Endothelial cell of umbilical vein (primary cell): ENCODE measurements at regions not wholly inside any gene's neighbourhood (a gene's known extent, or its start where the extent isn't known, plus 50 kb on each side); places are given as distances from the start of the nearest gene placed in this dataset.

Source experiments
- BruUV-seq: library from RNA; stranded (reverse); fragments of 400-500 nt; replicated peaks from 2 replicates; lab custom pipeline; 2021; lab: Mats Ljungman, UMichigan
- CTCF ChIA-PET: fragments of 300-600, 350-600 bp; sonication (Branson Sonifier 250); formaldehyde crosslinking; loops from one replicate; lab custom pipeline; 2021; ENCODE audit warnings: antibody characterized with exemption, inconsistent platforms; lab: Charles Lee
- POLR2A ChIA-PET: fragments of 300-600, 350-600 bp; sonication (Branson Sonifier 250); formaldehyde crosslinking; loops from one replicate; lab custom pipeline; 2021; ENCODE audit warnings: antibody characterized with exemption, inconsistent platforms; lab: Charles Lee
- DNase-seq: peaks from one replicate; pipeline ENCODE4 v3.0.0-alpha.2; 2011; ENCODE audit warnings: low read depth, low spot score
- FAIRE-seq: peaks from 2 replicates; lab custom pipeline; 2011; peaks lifted over from hg19 to GRCh38; lab: Jason Lieb, UNC
- H2AFZ ChIP-seq: 2 replicates; pipeline ENCODE4 v1.6.0; 2012; ENCODE audit warnings: low read depth, low read length, control low read depth, inconsistent platforms
- H3K27ac ChIP-seq: 2 replicates; pipeline ENCODE4 v1.5.1; 2011; ENCODE audit warnings: low read depth, mild to moderate bottlenecking, control low read depth, low read length, moderate library complexity; ENCODE audit not compliant: insufficient read depth
- H3K27me3 ChIP-seq, 2 experiments: 2 replicates each; pipeline versions ENCODE4 v1.6.0 to v1.6.1; 2011; ENCODE audit warnings: low read length in 2 of 2, mixed read lengths in 1 of 2; ENCODE audit not compliant: control insufficient read depth in 2 of 2, insufficient read depth in 2 of 2
- H3K36me3 ChIP-seq, 2 experiments: 2 replicates in 1 of 2; 3 replicates in 1 of 2; pipeline ENCODE4 v1.5.1; 2011; ENCODE audit warnings: low read length in 2 of 2, mild to moderate bottlenecking in 1 of 2, moderate library complexity in 1 of 2; ENCODE audit not compliant: control insufficient read depth in 2 of 2, insufficient read depth in 2 of 2; ENCODE audit errors: extremely low read depth in 1 of 2
- H3K4me1 ChIP-seq: 3 replicates; pipeline ENCODE4 v1.5.1; 2011; ENCODE audit warnings: mild to moderate bottlenecking, low read length; ENCODE audit not compliant: control insufficient read depth, insufficient read depth; ENCODE audit errors: extremely low read depth
- H3K4me2 ChIP-seq: 2 replicates; pipeline ENCODE4 v1.6.1; 2011; ENCODE audit warnings: low read length, control low read depth, mixed read lengths; ENCODE audit not compliant: insufficient read depth
- H3K4me3 ChIP-seq, 3 experiments: fragments of 200-600 bp in 1 of 3; sonication (generic), shearing (Covaris generic) in 1 of 3; replicated peaks in 1 of 3; 2 replicates each; pipeline ENCODE4 v1.5.1; 2011 to 2016; ENCODE audit warnings: control low read depth in 3 of 3, low read length in 3 of 3, mild to moderate bottlenecking in 2 of 3, inconsistent platforms in 1 of 3, low read depth in 1 of 3, moderate library complexity in 1 of 3; ENCODE audit not compliant: insufficient read depth in 1 of 3
- H3K79me2 ChIP-seq: 2 replicates; pipeline ENCODE4 v1.6.0; 2012; ENCODE audit warnings: low read length, inconsistent platforms; ENCODE audit not compliant: control insufficient read depth, insufficient read depth
- H3K9ac ChIP-seq: replicated peaks from 2 replicates; pipeline ENCODE3; 2011; ENCODE audit warnings: low read length, control low read depth; ENCODE audit not compliant: insufficient read depth; ENCODE audit errors: extremely low read depth
- H3K9me1 ChIP-seq: replicated peaks from 3 replicates; pipeline ENCODE4 v1.6.0; 2011; ENCODE audit warnings: mild to moderate bottlenecking, low read length; ENCODE audit not compliant: control insufficient read depth, insufficient read depth; ENCODE audit errors: extremely low read depth
- H3K9me3 ChIP-seq: replicated peaks from 2 replicates; pipeline ENCODE4 v1.5.1; 2012; ENCODE audit warnings: low read length, inconsistent platforms; ENCODE audit not compliant: control insufficient read depth, insufficient read depth
- H4K20me1 ChIP-seq: replicated peaks from 2 replicates; pipeline ENCODE3; 2011; ENCODE audit warnings: mild to moderate bottlenecking, low read length; ENCODE audit not compliant: control insufficient read depth, insufficient read depth; ENCODE audit errors: extremely low read depth
- CTCF ChIP-seq, 2 donors: IDR thresholded peaks; 1 replicate in 1 of 2; 2 replicates in 1 of 2; pipeline ENCODE4 v1.5.1; 2011; ENCODE audit warnings: low read length in 2 of 2, mild to moderate bottlenecking in 2 of 2, moderate library complexity in 2 of 2, control low read depth in 1 of 2, inconsistent platforms in 1 of 2, low read depth in 1 of 2; ENCODE audit not compliant: insufficient read depth in 1 of 2; ENCODE audit errors: extremely low read depth in 1 of 2
- EZH2 ChIP-seq: IDR thresholded peaks from 2 replicates; pipeline ENCODE4 v1.6.1; 2012; ENCODE audit warnings: borderline replicate concordance, low read depth, mild to moderate bottlenecking, moderate library complexity, low read length, inconsistent platforms; ENCODE audit not compliant: severe bottlenecking
- FOS ChIP-seq: IDR thresholded peaks from 2 replicates; pipeline ENCODE4 v1.6.1; 2011; ENCODE audit warnings: mild to moderate bottlenecking, low read length, moderate library complexity, borderline replicate concordance; ENCODE audit not compliant: insufficient read depth
- JUN ChIP-seq: IDR thresholded peaks from 2 replicates; pipeline ENCODE4 v1.6.1; 2011; ENCODE audit warnings: borderline replicate concordance, low read depth; ENCODE audit not compliant: insufficient read length, insufficient read depth
- MAX ChIP-seq: IDR thresholded peaks from 2 replicates; pipeline ENCODE4 v1.6.1; 2011; ENCODE audit not compliant: insufficient read depth, insufficient read length
- MYC ChIP-seq: IDR thresholded peaks from one replicate; pipeline ENCODE4 v1.6.1; 2011; ENCODE audit warnings: mild to moderate bottlenecking, low read depth, low read length
- POLR2A ChIP-seq: IDR thresholded peaks from 2 replicates; pipeline ENCODE4 v1.6.1; 2012; ENCODE audit warnings: low read depth, mild to moderate bottlenecking, control low read depth, low read length
- POLR2AphosphoS5 ChIP-seq: IDR thresholded peaks from 2 replicates; pipeline ENCODE4 v1.6.1; 2012; ENCODE audit warnings: low read depth, mild to moderate bottlenecking, control low read depth, low read length, moderate library complexity; ENCODE audit not compliant: insufficient read depth
- dilution Hi-C: fragments of 300-500 bp; cut with MboI; formaldehyde crosslinking; loops from one replicate; pipeline ENCODE4 v1.15.0; 2019; ENCODE audit warnings: low sequenced_read_pairs; ENCODE audit not compliant: extremely low pct_ligation_motif_present
- intact Hi-C: fragments of 100-400 bp; cut with micrococcal nuclease; formaldehyde crosslinking; loops from one replicate; pipeline ENCODE4 v1.10.0; 2022

GRCh38 chr9:90102292-90102901, 497.6 kb downstream of the GADD45G start:
- no peaks in the 10 kb centered on the region for H3K36me3 ChIP-seq
- FAIRE-seq: peak; percentile 82
- H3K27ac ChIP-seq: no peak overlapping the region
- H3K4me1 ChIP-seq: no peaks in the 10 kb centered on the region
- no peaks in the 10 kb centered on the region for H4K20me1 ChIP-seq
- no peaks in the 10 kb centered on the region for H3K9me3 ChIP-seq
- peak; percentile 79 for DNase-seq
- intact Hi-C loops (loop anchor here (1.0 to 10.0 kb wide), 5 partner anchors 128 to 509 kb away; no protein-coding TSS in a partner anchor), dilution Hi-C loops (no loop called here)
- no peaks in the 10 kb centered on the region for H3K27me3 ChIP-seq
- CTCF ChIA-PET: interaction anchor here (0.6 to 9.1 kb wide), 16 partner anchors 9 to 767 kb away, joined by 3 to 373 read pairs (median 4); partner anchors contain the start of gene GADD45G
- H3K9ac ChIP-seq: no peak overlapping the region
- TF ChIP-seq MYC (no peak), JUN (no peak), CTCF (IDR thresholded peaks at IDR 0.05; ENCODE audit: extremely low read depth in 1 of 2, insufficient read depth in 1 of 2, low read depth in 1 of 2, low read length in 2 of 2) (peak; percentile 62 to 74), EZH2 (no peak), POLR2AphosphoS5 (no peak), POLR2A (no peak), FOS (no peak), MAX (peak; percentile 61)
- POLR2A ChIA-PET: interaction anchor here (1.0 kb wide), 1 partner anchor 498 kb away, joined by 3 read pairs; the partner anchor contains the start of gene GADD45G
- BruUV-seq: no TSS peak
- no peaks in the 10 kb centered on the region for H3K79me2 ChIP-seq
- no peak overlapping the region for H3K4me3 ChIP-seq
- H3K9me1 ChIP-seq: no peaks in the 10 kb centered on the region
- no peak overlapping the region for H2AFZ ChIP-seq
- H3K4me2 ChIP-seq: no peak overlapping the region
